ENCODE measurements at regions not wholly inside any gene's neighbourhood (a gene's known extent, or its start where the extent isn't known, plus 50 kb on each side); places are given as distances from the start of the nearest gene placed in this dataset.
A peak's percentile ranks its signal among the peaks of the same experiment; 100 is the strongest.

- no peaks in the 10 kb centered on the region for H3K36me3 ChIP-seq
- no peak for ATAC-seq (ENCODE audit: low FRiP score in 2 of 2)
- no peak overlapping the region for H3K27ac ChIP-seq
- peaks cover 0 to 3% (median 0%) of the 10 kb centered on the region in 4 donors for H3K4me1 ChIP-seq
- H3K9me3 ChIP-seq: no peaks in the 10 kb centered on the region
- no peaks in the 10 kb centered on the region for H3K27me3 ChIP-seq
- DNase-seq: no peak
- TF ChIP-seq POLR2A (IDR thresholded peaks at IDR 0.05) (no peak), CTCF (IDR thresholded peaks at IDR 0.05) (no peak), POLR2AphosphoS5 (IDR thresholded peaks at IDR 0.05) (no peak)
- no peak overlapping the region for H3K4me3 ChIP-seq
These were observed 146.0 kb downstream of the BBOX1 start for GRCh38 chr11:27186580-27186979.

GRCh38 chr11:27184458-27185312 lies 144.1 kb downstream of the BBOX1 start:
- no peaks in the 10 kb centered on the region for H3K36me3 ChIP-seq
- H3K9me3 ChIP-seq: no peaks in the 10 kb centered on the region
- H3K27ac ChIP-seq: no peak overlapping the region
- H3K27me3 ChIP-seq: no peaks in the 10 kb centered on the region
- H3K4me1 ChIP-seq: peaks cover 0 to 3% (median 0%) of the 10 kb centered on the region in 4 donors
- no peak overlapping the region for H3K4me3 ChIP-seq
- 70 to 75% methylated on average over 6 of the region's 6 CpGs for WGBS, 2 donors
- DNase-seq (no peak), ATAC-seq (ENCODE audit: low FRiP score in 2 of 2) (no peak)
- TF ChIP-seq POLR2AphosphoS5 (IDR thresholded peaks at IDR 0.05) (no peak), EP300 (IDR thresholded peaks at IDR 0.05) (no peak), POLR2A (IDR thresholded peaks at IDR 0.05) (no peak), CTCF (IDR thresholded peaks at IDR 0.05) (no peak)

DNA sequence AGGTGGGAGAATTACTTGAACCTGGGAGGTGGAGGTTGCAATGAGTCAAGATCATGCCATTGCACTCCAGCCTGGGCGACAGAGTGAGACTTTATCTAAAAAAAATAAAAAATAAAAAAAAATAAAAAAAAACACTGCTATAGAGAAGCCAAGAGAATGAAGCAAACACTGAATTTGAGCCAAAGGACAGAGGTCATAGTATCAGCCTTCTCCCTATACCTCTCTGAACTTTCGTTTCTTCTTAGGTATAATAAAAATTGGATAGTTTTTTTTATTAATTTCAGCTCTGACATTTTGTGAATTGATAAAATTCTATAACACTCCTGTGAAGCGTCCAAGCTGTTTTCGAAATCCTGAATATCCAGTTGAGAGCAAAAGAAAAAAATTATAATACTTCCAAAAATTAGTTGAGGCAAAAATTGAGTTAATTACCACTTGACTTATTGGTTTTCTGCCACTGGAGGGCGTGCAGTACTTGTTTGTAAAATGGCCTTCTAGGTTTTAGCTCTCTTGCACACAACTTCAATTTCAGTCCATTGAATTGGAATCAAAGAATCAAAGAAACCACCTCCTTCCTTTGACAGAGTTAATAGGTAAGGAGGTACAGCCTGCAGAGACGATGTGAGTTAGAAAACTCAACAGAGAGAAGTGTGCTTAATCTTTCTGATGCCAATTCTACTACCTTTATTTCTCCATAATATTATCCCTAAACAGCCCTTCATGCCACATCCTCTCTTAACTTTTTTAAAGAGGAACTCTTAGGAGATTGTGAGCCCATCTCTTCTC lies 143.2 kb downstream of the BBOX1 start:
- whole genome bisulfite sequencing, 2 donors: 29% methylated on average over 6 of the region's 6 CpGs
- Histone ChIP-seq H3K9me3 (no peaks in the 10 kb centered on the region), H3K4me1 (peaks cover 0 to 3% (median 0%) of the 10 kb centered on the region in 4 donors), H3K4me3 (no peak overlapping the region), H3K36me3 (no peaks in the 10 kb centered on the region), H3K27me3 (no peaks in the 10 kb centered on the region), H3K27ac (no peak overlapping the region)
- ATAC-seq (ENCODE audit: low FRiP score in 2 of 2) (peak in 1 of 2 donors; percentile 64), DNase-seq (peak in 1 of 2 donors; percentile 27)
- TF ChIP-seq CTCF (IDR thresholded peaks at IDR 0.05) (peak; percentile 20 to 71 (median 60)), EP300 (IDR thresholded peaks at IDR 0.05) (no peak)

DNA sequence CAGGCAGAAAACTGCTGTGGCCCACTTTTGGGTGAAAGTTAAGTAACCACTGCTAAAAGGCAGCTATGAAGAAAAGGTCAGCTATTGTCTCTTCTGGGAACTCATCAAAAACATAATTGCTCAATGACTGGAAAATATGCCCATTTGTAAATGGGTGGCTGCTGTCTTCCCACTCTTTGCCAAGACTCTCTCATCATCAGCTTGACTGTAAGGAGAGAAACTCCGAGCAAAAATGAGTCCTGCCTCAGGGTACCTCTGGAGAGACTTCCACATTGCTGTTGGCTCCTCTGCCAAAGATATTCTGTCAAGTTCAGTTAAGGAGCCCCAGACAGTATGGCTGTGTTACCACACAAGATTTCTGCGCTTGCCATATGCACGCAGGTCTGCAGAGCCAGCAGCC lies 138.7 kb downstream of the BBOX1 start:
- WGBS, 2 donors: 67 to 87% methylated on average over 3 of the region's 3 CpGs
- Histone ChIP-seq H3K36me3 (no peaks in the 10 kb centered on the region), H3K4me1 (no peaks in the 10 kb centered on the region), H3K4me3 (no peak overlapping the region), H3K27me3 (no peaks in the 10 kb centered on the region), H3K27ac (no peak overlapping the region), H3K9me3 (no peaks in the 10 kb centered on the region)
- ATAC-seq (ENCODE audit: low FRiP score in 2 of 2) (no peak), DNase-seq (no peak)
- TF ChIP-seq POLR2A (IDR thresholded peaks at IDR 0.05) (no peak), CTCF (IDR thresholded peaks at IDR 0.05) (no peak), EP300 (IDR thresholded peaks at IDR 0.05) (no peak), POLR2AphosphoS5 (IDR thresholded peaks at IDR 0.05) (no peak)

Measured in upper lobe of left lung (tissue), 6 donors.